MM.1S (cell line): ENCODE measurements at regions not wholly inside any gene's neighbourhood (a gene's known extent, or its start where the extent isn't known, plus 50 kb on each side); places are given as distances from the start of the nearest gene placed in this dataset.

ENCODE experiments used
- DNase-seq: peaks from one replicate; pipeline ENCODE4 v3.0.0-alpha.2; 2015
- H2AFZ ChIP-seq: fragments of 300-600 bp; sonication (generic); 2 replicates; pipeline ENCODE4 v1.6.0; 2016; ENCODE audit warnings: antibody characterized with exemption, low read length
- H3F3A ChIP-seq: fragments of 300-600 bp; sonication (generic); 2 replicates; pipeline ENCODE4 v1.6.1; 2016; ENCODE audit warnings: mild to moderate bottlenecking, antibody characterized with exemption, low read length, moderate library complexity, mixed read lengths; ENCODE audit not compliant: insufficient read depth
- H3K27ac ChIP-seq: fragments of 300-600 bp; sonication (generic); 2 replicates; pipeline ENCODE4 v1.5.1; 2016; ENCODE audit warnings: mild to moderate bottlenecking, low read length
- H3K27me3 ChIP-seq: fragments of 300-600 bp; sonication (generic); replicated peaks from 2 replicates; pipeline ENCODE4 v1.6.0; 2016; ENCODE audit warnings: low read length; ENCODE audit not compliant: insufficient read depth
- H3K36me3 ChIP-seq: fragments of 300-600 bp; sonication (generic); replicated peaks from 2 replicates; pipeline ENCODE4 v1.6.1; 2016; ENCODE audit warnings: mild to moderate bottlenecking, low read length, mixed read lengths; ENCODE audit not compliant: insufficient read depth
- H3K4me1 ChIP-seq: fragments of 300-600 bp; sonication (generic); 2 replicates; pipeline ENCODE4 v1.6.1; 2016; ENCODE audit warnings: low read length, mixed read lengths
- H3K4me2 ChIP-seq: fragments of 300-600 bp; sonication (generic); 2 replicates; pipeline ENCODE4 v1.6.0; 2016; ENCODE audit warnings: low read depth, low read length
- H3K4me3 ChIP-seq: fragments of 300-600 bp; sonication (generic); 2 replicates; pipeline ENCODE4 v1.5.1; 2016; ENCODE audit warnings: low read length, mixed read lengths
- H3K79me2 ChIP-seq: fragments of 300-600 bp; sonication (generic); 2 replicates; pipeline ENCODE4 v1.6.1; 2016; ENCODE audit warnings: mixed run types, low read length, mixed read lengths
- H3K9ac ChIP-seq: fragments of 300-600 bp; sonication (generic); 2 replicates; pipeline ENCODE4 v1.6.1; 2016; ENCODE audit warnings: low read length, mixed read lengths
- H3K9me2 ChIP-seq: fragments of 300-600 bp; sonication (generic); replicated peaks from 2 replicates; pipeline ENCODE4 v1.6.1; 2016; ENCODE audit warnings: mild to moderate bottlenecking, low read length, mixed read lengths; ENCODE audit not compliant: insufficient read depth
- H3K9me3 ChIP-seq: fragments of 300-600 bp; sonication (generic); replicated peaks from 2 replicates; pipeline ENCODE4 v1.6.1; 2016; ENCODE audit warnings: mild to moderate bottlenecking, low read length, mixed read lengths; ENCODE audit not compliant: insufficient read depth
- H4K20me1 ChIP-seq: fragments of 300-600 bp; sonication (generic); 2 replicates; pipeline ENCODE4 v1.6.1; 2016; ENCODE audit warnings: mild to moderate bottlenecking, low read length, moderate library complexity, mixed read lengths; ENCODE audit not compliant: insufficient read depth
- EZH2 ChIP-seq: fragments of 300-600 bp; sonication (generic); optimal IDR thresholded peaks from 2 replicates; pipeline ENCODE3; 2017; ENCODE audit warnings: low read depth, mild to moderate bottlenecking, antibody characterized with exemption, low read length, mixed read lengths
- EZH2phosphoT487 ChIP-seq: fragments of 300-600 bp; sonication (generic); IDR thresholded peaks from 2 replicates; pipeline ENCODE4 v1.6.1; 2018; ENCODE audit warnings: antibody characterized with exemption, low read length
- TF ChIP-seq, protein P1 (sequence below): fragments of 300-600 bp; sonication (generic); IDR thresholded peaks from 2 replicates; pipeline ENCODE4 v1.5.1; 2016; ENCODE audit warnings: antibody characterized with exemption, low read length, mixed read lengths

DNA sequence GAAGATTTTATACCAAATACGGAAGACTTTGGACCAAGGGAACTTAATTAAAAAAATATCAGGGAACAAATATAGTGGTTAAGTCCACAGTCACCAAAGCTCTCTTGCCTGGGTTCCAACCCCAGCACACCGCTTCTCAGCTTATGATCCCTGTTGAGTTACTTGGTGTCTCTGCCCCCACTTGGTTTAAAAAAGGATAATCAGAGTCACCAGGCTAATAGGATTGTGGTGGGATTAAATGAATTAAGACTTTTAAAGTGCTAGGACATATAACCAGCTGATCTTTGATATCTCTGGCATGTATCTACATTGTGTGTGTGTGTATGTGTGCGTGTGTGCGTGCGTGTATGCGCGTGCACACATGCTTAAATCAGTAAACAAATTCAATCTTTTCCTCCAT, 474.7 kb upstream of the DAB1 start:
- Histone ChIP-seq H3K4me3 (no peak overlapping the region), H3K9me2 (no peaks in the 10 kb centered on the region), H3K79me2 (no peaks in the 10 kb centered on the region), H3K9me3 (no peaks in the 10 kb centered on the region), H3K36me3 (no peaks in the 10 kb centered on the region), H4K20me1 (no peaks in the 10 kb centered on the region), H3F3A (no peaks in the 10 kb centered on the region), H3K9ac (no peak overlapping the region), H3K27ac (no peak overlapping the region), H2AFZ (no peak overlapping the region), H3K27me3 (no peaks in the 10 kb centered on the region), H3K4me2 (no peak overlapping the region), H3K4me1 (no peaks in the 10 kb centered on the region)
- no peak for DNase-seq
- TF ChIP-seq, protein P1, sequence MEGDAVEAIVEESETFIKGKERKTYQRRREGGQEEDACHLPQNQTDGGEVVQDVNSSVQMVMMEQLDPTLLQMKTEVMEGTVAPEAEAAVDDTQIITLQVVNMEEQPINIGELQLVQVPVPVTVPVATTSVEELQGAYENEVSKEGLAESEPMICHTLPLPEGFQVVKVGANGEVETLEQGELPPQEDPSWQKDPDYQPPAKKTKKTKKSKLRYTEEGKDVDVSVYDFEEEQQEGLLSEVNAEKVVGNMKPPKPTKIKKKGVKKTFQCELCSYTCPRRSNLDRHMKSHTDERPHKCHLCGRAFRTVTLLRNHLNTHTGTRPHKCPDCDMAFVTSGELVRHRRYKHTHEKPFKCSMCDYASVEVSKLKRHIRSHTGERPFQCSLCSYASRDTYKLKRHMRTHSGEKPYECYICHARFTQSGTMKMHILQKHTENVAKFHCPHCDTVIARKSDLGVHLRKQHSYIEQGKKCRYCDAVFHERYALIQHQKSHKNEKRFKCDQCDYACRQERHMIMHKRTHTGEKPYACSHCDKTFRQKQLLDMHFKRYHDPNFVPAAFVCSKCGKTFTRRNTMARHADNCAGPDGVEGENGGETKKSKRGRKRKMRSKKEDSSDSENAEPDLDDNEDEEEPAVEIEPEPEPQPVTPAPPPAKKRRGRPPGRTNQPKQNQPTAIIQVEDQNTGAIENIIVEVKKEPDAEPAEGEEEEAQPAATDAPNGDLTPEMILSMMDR, result no peak
- TF ChIP-seq EZH2, result no peak
- TF ChIP-seq EZH2phosphoT487, result no peak

- no peak for DNase-seq
- TF ChIP-seq EZH2 (no peak), EZH2phosphoT487 (no peak)
- TF ChIP-seq, protein P1, result no peak
- no peak overlapping the region for H3K4me2 ChIP-seq
These were observed 473.7 kb upstream of the DAB1 start for GRCh38 chr1:57897581-57897980.

GRCh38 chr1:57894315-57894714, 470.5 kb upstream of the DAB1 start:
- no peaks in the 10 kb centered on the region for H3F3A ChIP-seq
- no peaks in the 10 kb centered on the region for H3K27me3 ChIP-seq
- no peaks in the 10 kb centered on the region for H3K9me2 ChIP-seq
- H4K20me1 ChIP-seq, result no peaks in the 10 kb centered on the region
- TF ChIP-seq, protein P1, result no peak
- TF ChIP-seq EZH2 (no peak), EZH2phosphoT487 (no peak)
- H3K9ac ChIP-seq, result no peak overlapping the region
- H3K79me2 ChIP-seq, result no peaks in the 10 kb centered on the region
- no peak overlapping the region for H3K27ac ChIP-seq
- H3K9me3 ChIP-seq, result no peaks in the 10 kb centered on the region
- no peaks in the 10 kb centered on the region for H3K4me1 ChIP-seq
- H3K4me3 ChIP-seq, result no peak overlapping the region
- no peak overlapping the region for H3K4me2 ChIP-seq
- no peaks in the 10 kb centered on the region for H3K36me3 ChIP-seq
- DNase-seq, result no peak
- no peak overlapping the region for H2AFZ ChIP-seq

More at GRCh38 chr1:57897581-57897980, 473.7 kb upstream of the DAB1 start:
- Histone ChIP-seq H3K9me3 (no peaks in the 10 kb centered on the region), H3K9ac (no peak overlapping the region), H3K79me2 (no peaks in the 10 kb centered on the region), H3K36me3 (no peaks in the 10 kb centered on the region), H2AFZ (no peak overlapping the region), H3K4me1 (no peaks in the 10 kb centered on the region), H3K4me3 (no peak overlapping the region), H3K27me3 (no peaks in the 10 kb centered on the region), H3K9me2 (no peaks in the 10 kb centered on the region), H3K27ac (no peak overlapping the region), H3F3A (no peaks in the 10 kb centered on the region), H4K20me1 (no peaks in the 10 kb centered on the region)
